ENCODE measurements at regions not wholly inside any gene's neighbourhood (a gene's known extent, or its start where the extent isn't known, plus 50 kb on each side); places are given as distances from the start of the nearest gene placed in this dataset.

- H3K36me3 ChIP-seq (ENCODE audit: insufficient read depth, low read length), result no peaks in the 10 kb centered on the region
- H3K4me3 ChIP-seq (ENCODE audit: low read length), result no peak overlapping the region
- H2AFZ ChIP-seq (ENCODE audit: low read depth, low read length), result no peak overlapping the region
Measured at GRCh38 chr2:16226381-16226780, 286.0 kb downstream of the MYCN start.

GRCh38 chr2:16225545-16225944, 285.2 kb downstream of the MYCN start:
- Histone ChIP-seq H3F3A (ENCODE audit: insufficient read depth, low read length, poor library complexity, severe bottlenecking) (no peaks in the 10 kb centered on the region), H3K9me2 (ENCODE audit: insufficient read depth, low read length) (no peaks in the 10 kb centered on the region), H3K4me2 (ENCODE audit: low read length) (no peak overlapping the region), H3K9me3 (ENCODE audit: low read length) (no peaks in the 10 kb centered on the region), H3K27me3 (ENCODE audit: insufficient read depth, low read depth, low read length) (no peaks in the 10 kb centered on the region), H2AFZ (ENCODE audit: low read depth, low read length) (no peak overlapping the region), H3K36me3 (ENCODE audit: insufficient read depth, low read length) (no peaks in the 10 kb centered on the region), H3K4me3 (ENCODE audit: low read length) (no peak overlapping the region), H3K9ac (ENCODE audit: low read length) (no peak overlapping the region), H3K27ac (ENCODE audit: low read length) (no peak overlapping the region), H3K79me2 (replicated peaks; ENCODE audit: insufficient read depth, low read length) (no peaks in the 10 kb centered on the region), H4K20me1 (ENCODE audit: insufficient read depth) (no peaks in the 10 kb centered on the region)
- TF ChIP-seq EZH2 (IDR thresholded peaks at IDR 0.05; ENCODE audit: borderline replicate concordance, insufficient read depth, low read length, poor library complexity, severe bottlenecking) (no peak), EP300 (conservative IDR thresholded peaks at IDR 0.05; ENCODE audit: poor library complexity, severe bottlenecking) (no peak), POLR2AphosphoS5 (IDR thresholded peaks at IDR 0.05) (no peak), REST (IDR thresholded peaks at IDR 0.05; ENCODE audit: borderline replicate concordance) (no peak), MXI1 (conservative IDR thresholded peaks at IDR 0.05; ENCODE audit: poor library complexity, severe bottlenecking) (no peak), RAD21 (conservative IDR thresholded peaks at IDR 0.05) (no peak), TAF1 (IDR thresholded peaks at IDR 0.05; ENCODE audit: low read depth) (no peak)

More at GRCh38 chr2:16226381-16226780, 286.0 kb downstream of the MYCN start:
- Histone ChIP-seq H3K9me3 (ENCODE audit: low read length) (no peaks in the 10 kb centered on the region), H4K20me1 (ENCODE audit: insufficient read depth) (no peaks in the 10 kb centered on the region), H3K9ac (ENCODE audit: low read length) (no peak overlapping the region), H3K4me2 (ENCODE audit: low read length) (no peak overlapping the region), H3F3A (ENCODE audit: insufficient read depth, low read length, poor library complexity, severe bottlenecking) (no peaks in the 10 kb centered on the region), H3K27me3 (ENCODE audit: insufficient read depth, low read depth, low read length) (no peaks in the 10 kb centered on the region), H3K27ac (ENCODE audit: low read length) (no peak overlapping the region), H3K9me2 (ENCODE audit: insufficient read depth, low read length) (no peaks in the 10 kb centered on the region), H3K79me2 (replicated peaks; ENCODE audit: insufficient read depth, low read length) (no peaks in the 10 kb centered on the region)
- TF ChIP-seq SMC3 (conservative IDR thresholded peaks at IDR 0.05; ENCODE audit: poor library complexity), result no peak
- TF ChIP-seq EP300 (conservative IDR thresholded peaks at IDR 0.05; ENCODE audit: poor library complexity, severe bottlenecking), result no peak
- no peak for TF ChIP-seq CTCF (IDR thresholded peaks at IDR 0.05; ENCODE audit: poor library complexity, severe bottlenecking)
- TF ChIP-seq RAD21 (conservative IDR thresholded peaks at IDR 0.05), result no peak
- no peak for TF ChIP-seq EZH2 (IDR thresholded peaks at IDR 0.05; ENCODE audit: borderline replicate concordance, insufficient read depth, low read length, poor library complexity, severe bottlenecking)
- TF ChIP-seq REST (IDR thresholded peaks at IDR 0.05; ENCODE audit: borderline replicate concordance), result no peak
- TF ChIP-seq MXI1 (conservative IDR thresholded peaks at IDR 0.05; ENCODE audit: poor library complexity, severe bottlenecking), result no peak
- no peak for TF ChIP-seq POLR2AphosphoS5 (IDR thresholded peaks at IDR 0.05)
- TF ChIP-seq TAF1 (IDR thresholded peaks at IDR 0.05; ENCODE audit: low read depth), result no peak
